ENCODE measurements at regions not wholly inside any gene's neighbourhood (a gene's known extent, or its start where the extent isn't known, plus 50 kb on each side); places are given as distances from the start of the nearest gene placed in this dataset.

GRCh38 chr4:123104310-123105025 lies 182.1 kb upstream of the NUDT6 start:
- no peak for DNase-seq (ENCODE audit: extremely low read depth, low read depth)
- H3K4me3 ChIP-seq (replicated peaks; ENCODE audit: low read depth, low read length): no peak overlapping the region
- TF ChIP-seq, protein P1, sequence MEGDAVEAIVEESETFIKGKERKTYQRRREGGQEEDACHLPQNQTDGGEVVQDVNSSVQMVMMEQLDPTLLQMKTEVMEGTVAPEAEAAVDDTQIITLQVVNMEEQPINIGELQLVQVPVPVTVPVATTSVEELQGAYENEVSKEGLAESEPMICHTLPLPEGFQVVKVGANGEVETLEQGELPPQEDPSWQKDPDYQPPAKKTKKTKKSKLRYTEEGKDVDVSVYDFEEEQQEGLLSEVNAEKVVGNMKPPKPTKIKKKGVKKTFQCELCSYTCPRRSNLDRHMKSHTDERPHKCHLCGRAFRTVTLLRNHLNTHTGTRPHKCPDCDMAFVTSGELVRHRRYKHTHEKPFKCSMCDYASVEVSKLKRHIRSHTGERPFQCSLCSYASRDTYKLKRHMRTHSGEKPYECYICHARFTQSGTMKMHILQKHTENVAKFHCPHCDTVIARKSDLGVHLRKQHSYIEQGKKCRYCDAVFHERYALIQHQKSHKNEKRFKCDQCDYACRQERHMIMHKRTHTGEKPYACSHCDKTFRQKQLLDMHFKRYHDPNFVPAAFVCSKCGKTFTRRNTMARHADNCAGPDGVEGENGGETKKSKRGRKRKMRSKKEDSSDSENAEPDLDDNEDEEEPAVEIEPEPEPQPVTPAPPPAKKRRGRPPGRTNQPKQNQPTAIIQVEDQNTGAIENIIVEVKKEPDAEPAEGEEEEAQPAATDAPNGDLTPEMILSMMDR (IDR thresholded peaks at IDR 0.05; ENCODE audit: low read depth, low read length, missing control alignments): no peak

- TF ChIP-seq, protein P1 (IDR thresholded peaks at IDR 0.05; ENCODE audit: low read depth, low read length, missing control alignments): no peak
- no peak overlapping the region for H3K4me3 ChIP-seq (replicated peaks; ENCODE audit: low read depth, low read length)
- DNase-seq (ENCODE audit: extremely low read depth, low read depth): no peak
These were observed 182.6 kb upstream of the NUDT6 start for GRCh38 chr4:123105026-123105420.

- no peak overlapping the region for H3K4me3 ChIP-seq (replicated peaks; ENCODE audit: low read depth, low read length)
- TF ChIP-seq, protein P1 (IDR thresholded peaks at IDR 0.05; ENCODE audit: low read depth, low read length, missing control alignments): no peak
- DNase-seq (ENCODE audit: extremely low read depth, low read depth): no peak
These were observed 184.3 kb upstream of the NUDT6 start for GRCh38 chr4:123106747-123107146.

- TF ChIP-seq, protein P1 (IDR thresholded peaks at IDR 0.05; ENCODE audit: low read depth, low read length, missing control alignments): no peak
- DNase-seq (ENCODE audit: extremely low read depth, low read depth): no peak
- H3K4me3 ChIP-seq (replicated peaks; ENCODE audit: low read depth, low read length): no peak overlapping the region
These were observed 185.3 kb upstream of the NUDT6 start for GRCh38 chr4:123107444-123108252.

DNA sequence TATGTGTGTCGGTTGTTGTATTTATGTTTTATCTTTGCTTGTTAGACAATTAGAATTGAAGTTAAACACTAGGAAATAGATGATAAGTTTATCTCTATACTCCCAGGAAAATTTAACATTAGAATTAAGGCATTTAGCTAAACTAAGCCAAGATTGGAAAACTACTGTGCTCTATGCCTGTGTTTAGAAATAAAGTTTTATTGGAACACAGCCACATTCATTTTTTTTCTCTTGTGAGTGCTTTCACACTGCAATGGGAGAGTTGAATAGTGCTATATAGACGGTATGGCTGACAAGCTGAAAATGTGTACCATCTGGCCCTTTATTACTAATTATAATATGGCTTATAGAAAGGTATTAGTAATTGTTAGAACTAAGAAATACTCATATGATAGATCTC lies 186.7 kb upstream of the NUDT6 start:
- no peak overlapping the region for H3K4me3 ChIP-seq (replicated peaks; ENCODE audit: low read depth, low read length)
- no peak for DNase-seq (ENCODE audit: extremely low read depth, low read depth)
- TF ChIP-seq, protein P1 (IDR thresholded peaks at IDR 0.05; ENCODE audit: low read depth, low read length, missing control alignments): no peak

- no peak overlapping the region for H3K4me3 ChIP-seq (replicated peaks; ENCODE audit: low read depth, low read length)
- no peak for DNase-seq (ENCODE audit: extremely low read depth, low read depth)
- TF ChIP-seq, protein P1 (IDR thresholded peaks at IDR 0.05; ENCODE audit: low read depth, low read length, missing control alignments): no peak
These were observed 187.8 kb upstream of the NUDT6 start for GRCh38 chr4:123110147-123110546.

Data from HFF-Myc (cell line).